Osteocyte (in vitro differentiated cells): ENCODE measurements at regions not wholly inside any gene's neighbourhood (a gene's known extent, or its start where the extent isn't known, plus 50 kb on each side); places are given as distances from the start of the nearest gene placed in this dataset.

Experiments used
- DNase-seq: peaks from one replicate; pipeline ENCODE4 v3.0.0; 2021; ENCODE audit warnings: mixed read lengths; ENCODE audit not compliant: unreplicated experiment; ENCODE audit errors: extremely low spot score
- H3K27ac Mint-ChIP-seq: one replicate; pipeline ENCODE4 v1.8.0; 2021; ENCODE audit warnings: mild to moderate bottlenecking, mixed read lengths; ENCODE audit not compliant: unreplicated experiment
- H3K27me3 Mint-ChIP-seq: one replicate; pipeline ENCODE4 v1.8.0; 2021; ENCODE audit warnings: mixed read lengths; ENCODE audit not compliant: unreplicated experiment
- H3K36me3 Mint-ChIP-seq: one replicate; pipeline ENCODE4 v1.8.0; 2021; ENCODE audit warnings: mixed read lengths; ENCODE audit not compliant: unreplicated experiment
- H3K4me1 Mint-ChIP-seq: one replicate; pipeline ENCODE4 v1.8.0; 2021; ENCODE audit warnings: mixed read lengths; ENCODE audit not compliant: unreplicated experiment
- H3K4me3 Mint-ChIP-seq: one replicate; pipeline ENCODE4 v1.8.0; 2021; ENCODE audit warnings: mild to moderate bottlenecking, moderate library complexity, mixed read lengths; ENCODE audit not compliant: unreplicated experiment
- H3K9me3 Mint-ChIP-seq: one replicate; pipeline ENCODE4 v1.8.0; 2021; ENCODE audit warnings: mixed read lengths; ENCODE audit not compliant: unreplicated experiment
- CTCF ChIP-seq: fragments of 200-600 bp; sonication (generic); IDR thresholded peaks from 2 replicates; pipeline ENCODE4 v1.5.0; 2021; ENCODE audit warnings: antibody characterized with exemption, mild to moderate bottlenecking, moderate library complexity

- no peaks in the 10 kb centered on the region for H3K36me3 Mint-ChIP-seq
- H3K27ac Mint-ChIP-seq: no peak overlapping the region
- H3K4me3 Mint-ChIP-seq: no peak overlapping the region
- no peak for DNase-seq
- no peaks in the 10 kb centered on the region for H3K9me3 Mint-ChIP-seq
- no peak for TF ChIP-seq CTCF
- no peaks in the 10 kb centered on the region for H3K27me3 Mint-ChIP-seq
- no peaks in the 10 kb centered on the region for H3K4me1 Mint-ChIP-seq
Observed at GRCh38 chr14:38727731-38728130, 375.3 kb downstream of the SEC23A start.

GRCh38 chr14:38724621-38725020, 378.4 kb downstream of the SEC23A start:
- H3K27ac Mint-ChIP-seq: no peak overlapping the region
- H3K4me1 Mint-ChIP-seq: no peaks in the 10 kb centered on the region
- H3K27me3 Mint-ChIP-seq: no peaks in the 10 kb centered on the region
- DNase-seq: no peak
- no peak for TF ChIP-seq CTCF
- no peaks in the 10 kb centered on the region for H3K36me3 Mint-ChIP-seq
- no peaks in the 10 kb centered on the region for H3K9me3 Mint-ChIP-seq
- no peak overlapping the region for H3K4me3 Mint-ChIP-seq

GRCh38 chr14:38723959-38724358, 379.1 kb downstream of the SEC23A start:
- H3K4me3 Mint-ChIP-seq: no peak overlapping the region
- no peak for TF ChIP-seq CTCF
- H3K9me3 Mint-ChIP-seq: no peaks in the 10 kb centered on the region
- no peak overlapping the region for H3K27ac Mint-ChIP-seq
- no peak for DNase-seq
- no peaks in the 10 kb centered on the region for H3K36me3 Mint-ChIP-seq
- H3K4me1 Mint-ChIP-seq: no peaks in the 10 kb centered on the region
- no peaks in the 10 kb centered on the region for H3K27me3 Mint-ChIP-seq

- Mint-ChIP-seq H3K27me3 (no peaks in the 10 kb centered on the region), H3K9me3 (no peaks in the 10 kb centered on the region), H3K4me3 (no peak overlapping the region), H3K27ac (no peak overlapping the region), H3K4me1 (no peaks in the 10 kb centered on the region), H3K36me3 (no peaks in the 10 kb centered on the region)
- no peak for TF ChIP-seq CTCF
- no peak for DNase-seq
Observed at GRCh38 chr14:38723277-38723676, 379.8 kb downstream of the SEC23A start.

GRCh38 chr14:38721822-38722431, 381.1 kb downstream of the SEC23A start:
- peak; percentile 73 for TF ChIP-seq CTCF
- Mint-ChIP-seq H3K9me3 (no peaks in the 10 kb centered on the region), H3K4me3 (no peak overlapping the region), H3K27ac (no peak overlapping the region), H3K27me3 (no peaks in the 10 kb centered on the region), H3K4me1 (no peaks in the 10 kb centered on the region), H3K36me3 (no peaks in the 10 kb centered on the region)
- no peak for DNase-seq
